ENCODE measurements at regions not wholly inside any gene's neighbourhood (a gene's known extent, or its start where the extent isn't known, plus 50 kb on each side); places are given as distances from the start of the nearest gene placed in this dataset.

GRCh38 chr6:126660376-126660775 is 320.5 kb downstream of the CENPW start:
- TF ChIP-seq CTCF (IDR thresholded peaks at IDR 0.05) (no peak), ZFX (IDR thresholded peaks at IDR 0.05; ENCODE audit: borderline replicate concordance) (no peak)
- H3K27ac ChIP-seq, result no peak overlapping the region

GRCh38 chr6:126661646-126662045 is 321.7 kb downstream of the CENPW start:
- no peak for TF ChIP-seq ZFX (IDR thresholded peaks at IDR 0.05; ENCODE audit: borderline replicate concordance)
- no peak for TF ChIP-seq CTCF (IDR thresholded peaks at IDR 0.05)
- H3K27ac ChIP-seq, result no peak overlapping the region

GRCh38 chr6:126662966-126663365 is 323.1 kb downstream of the CENPW start:
- no peak for TF ChIP-seq ZFX (IDR thresholded peaks at IDR 0.05; ENCODE audit: borderline replicate concordance)
- TF ChIP-seq CTCF (IDR thresholded peaks at IDR 0.05), result no peak

GRCh38 chr6:126664271-126664670 is 324.4 kb downstream of the CENPW start:
- no peak overlapping the region for H3K27ac ChIP-seq
- no peak for TF ChIP-seq CTCF (IDR thresholded peaks at IDR 0.05)
- no peak for TF ChIP-seq ZFX (IDR thresholded peaks at IDR 0.05; ENCODE audit: borderline replicate concordance)

More at GRCh38 chr6:126662966-126663365, 323.1 kb downstream of the CENPW start:
- no peak overlapping the region for H3K27ac ChIP-seq

- no peak overlapping the region for H3K27ac ChIP-seq
- TF ChIP-seq CTCF (IDR thresholded peaks at IDR 0.05), result no peak
- no peak for TF ChIP-seq ZFX (IDR thresholded peaks at IDR 0.05; ENCODE audit: borderline replicate concordance)
Measured at GRCh38 chr6:126665551-126665950, 325.6 kb downstream of the CENPW start.

DNA sequence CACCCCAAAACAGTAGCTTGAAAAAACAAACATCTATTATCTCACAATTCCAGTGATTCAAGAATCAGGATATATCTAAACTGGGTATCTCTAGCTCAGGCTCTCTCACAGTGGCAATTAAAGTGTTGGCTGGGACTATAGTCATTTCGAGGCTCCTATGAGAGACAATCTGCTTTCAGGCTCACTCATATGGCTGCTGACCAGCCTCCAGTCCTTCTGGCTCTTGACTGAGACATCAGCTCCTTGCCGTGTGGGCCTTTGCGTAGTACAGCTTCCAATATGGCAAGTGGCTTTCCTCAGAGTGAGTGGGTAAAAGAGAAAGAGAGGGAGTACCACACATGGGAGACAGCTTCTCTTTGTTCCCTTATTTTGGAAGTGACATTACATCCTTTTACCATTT is 327.2 kb downstream of the CENPW start:
- TF ChIP-seq CTCF (IDR thresholded peaks at IDR 0.05), result no peak
- TF ChIP-seq ZFX (IDR thresholded peaks at IDR 0.05; ENCODE audit: borderline replicate concordance), result no peak
- no peak overlapping the region for H3K27ac ChIP-seq

DNA sequence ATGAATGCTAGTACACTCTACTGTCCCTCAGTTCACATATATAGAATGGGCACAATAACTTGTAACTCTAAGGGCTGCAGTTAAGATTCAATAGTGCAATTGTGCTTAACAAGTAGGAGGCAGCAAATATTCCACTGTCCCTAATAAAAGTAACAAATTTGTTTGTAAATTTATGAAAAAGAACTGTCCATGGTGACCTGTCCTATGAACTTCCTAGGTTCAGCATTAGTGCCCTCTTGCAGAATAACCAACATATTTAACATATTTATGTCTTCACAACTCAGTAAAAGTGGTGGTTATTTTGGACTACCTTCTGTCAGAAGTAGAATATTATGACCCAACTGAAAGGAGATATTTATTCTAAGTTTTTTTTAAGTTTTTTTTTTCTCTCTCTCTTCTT is 327.8 kb downstream of the CENPW start:
- no peak for TF ChIP-seq ZFX (IDR thresholded peaks at IDR 0.05; ENCODE audit: borderline replicate concordance)
- TF ChIP-seq CTCF (IDR thresholded peaks at IDR 0.05), result no peak

More for the DNA sequence above, 327.8 kb downstream of the CENPW start:
- no peak overlapping the region for H3K27ac ChIP-seq
